GM21619 (cell line): ENCODE measurements at regions not wholly inside any gene's neighbourhood (a gene's known extent, or its start where the extent isn't known, plus 50 kb on each side); places are given as distances from the start of the nearest gene placed in this dataset.

Experiments used
- ATAC-seq: cut with Tn5 transposase; IDR thresholded peaks from one replicate; pipeline ENCODE4 v1.9.1; 2021; ENCODE audit not compliant: unreplicated experiment

- ATAC-seq, result no peak
These were observed 778.2 kb upstream of the FLRT2 start for GRCh38 chr14:84751745-84752144.

GRCh38 chr14:84760489-84761126, 769.3 kb upstream of the FLRT2 start:
- no peak for ATAC-seq

GRCh38 chr14:84767434-84767833, 762.5 kb upstream of the FLRT2 start:
- ATAC-seq, result no peak

- no peak for ATAC-seq
These were observed 759.9 kb upstream of the FLRT2 start for GRCh38 chr14:84770030-84770429.

- no peak for ATAC-seq
These were observed 752.6 kb upstream of the FLRT2 start for GRCh38 chr14:84777356-84777755.

GRCh38 chr14:84782902-84783301, 747.0 kb upstream of the FLRT2 start:
- no peak for ATAC-seq

- no peak for ATAC-seq
These were observed 746.4 kb upstream of the FLRT2 start for GRCh38 chr14:84783511-84783910.

- no peak for ATAC-seq
These were observed 743.9 kb upstream of the FLRT2 start for GRCh38 chr14:84785996-84786395.

GRCh38 chr14:84789012-84789411, 740.9 kb upstream of the FLRT2 start:
- no peak for ATAC-seq

GRCh38 chr14:84792722-84793410, 737.1 kb upstream of the FLRT2 start:
- ATAC-seq, result no peak

- no peak for ATAC-seq
These were observed 732.6 kb upstream of the FLRT2 start for GRCh38 chr14:84797326-84797725.

- ATAC-seq, result no peak
These were observed 725.5 kb upstream of the FLRT2 start for GRCh38 chr14:84804468-84804867.

GRCh38 chr14:84804895-84805294, 725.0 kb upstream of the FLRT2 start:
- no peak for ATAC-seq

GRCh38 chr14:84806181-84806580, 723.8 kb upstream of the FLRT2 start:
- ATAC-seq, result no peak

GRCh38 chr14:84806622-84807021, 723.3 kb upstream of the FLRT2 start:
- no peak for ATAC-seq

- no peak for ATAC-seq
These were observed 722.3 kb upstream of the FLRT2 start for GRCh38 chr14:84807673-84808072.

- ATAC-seq, result no peak
These were observed 720.8 kb upstream of the FLRT2 start for GRCh38 chr14:84809158-84809557.

- ATAC-seq, result no peak
These were observed 715.6 kb upstream of the FLRT2 start for GRCh38 chr14:84814391-84814790.

GRCh38 chr14:84819528-84819927, 710.4 kb upstream of the FLRT2 start:
- ATAC-seq, result no peak

- ATAC-seq, result no peak
These were observed 704.3 kb upstream of the FLRT2 start for GRCh38 chr14:84825481-84826251.

GRCh38 chr14:84826294-84826693, 703.6 kb upstream of the FLRT2 start:
- no peak for ATAC-seq

GRCh38 chr14:84850595-84850994, 679.3 kb upstream of the FLRT2 start:
- ATAC-seq, result no peak
